Upper lobe of left lung (tissue), 4 donors: ENCODE measurements at regions not wholly inside any gene's neighbourhood (a gene's known extent, or its start where the extent isn't known, plus 50 kb on each side); places are given as distances from the start of the nearest gene placed in this dataset.

Experiments used
- POLR2AphosphoS5 ChIP-seq, 2 donors: sonication (generic); formaldehyde crosslinking; IDR thresholded peaks; one replicate each; pipeline ENCODE4 v1.5.1; 2017; ENCODE audit warnings: antibody characterized with exemption in 2 of 2
- TF ChIP-seq, protein P1 (sequence below), 6 experiments: fragments of 450-650 bp in 4 of 6; fragments of 200-600 bp in 2 of 6; sonication (generic) in 2 of 6; IDR thresholded peaks; one replicate each; pipeline ENCODE4 v1.5.1; 2016 to 2019; ENCODE audit warnings: antibody characterized with exemption in 6 of 6

- TF ChIP-seq, protein P1, sequence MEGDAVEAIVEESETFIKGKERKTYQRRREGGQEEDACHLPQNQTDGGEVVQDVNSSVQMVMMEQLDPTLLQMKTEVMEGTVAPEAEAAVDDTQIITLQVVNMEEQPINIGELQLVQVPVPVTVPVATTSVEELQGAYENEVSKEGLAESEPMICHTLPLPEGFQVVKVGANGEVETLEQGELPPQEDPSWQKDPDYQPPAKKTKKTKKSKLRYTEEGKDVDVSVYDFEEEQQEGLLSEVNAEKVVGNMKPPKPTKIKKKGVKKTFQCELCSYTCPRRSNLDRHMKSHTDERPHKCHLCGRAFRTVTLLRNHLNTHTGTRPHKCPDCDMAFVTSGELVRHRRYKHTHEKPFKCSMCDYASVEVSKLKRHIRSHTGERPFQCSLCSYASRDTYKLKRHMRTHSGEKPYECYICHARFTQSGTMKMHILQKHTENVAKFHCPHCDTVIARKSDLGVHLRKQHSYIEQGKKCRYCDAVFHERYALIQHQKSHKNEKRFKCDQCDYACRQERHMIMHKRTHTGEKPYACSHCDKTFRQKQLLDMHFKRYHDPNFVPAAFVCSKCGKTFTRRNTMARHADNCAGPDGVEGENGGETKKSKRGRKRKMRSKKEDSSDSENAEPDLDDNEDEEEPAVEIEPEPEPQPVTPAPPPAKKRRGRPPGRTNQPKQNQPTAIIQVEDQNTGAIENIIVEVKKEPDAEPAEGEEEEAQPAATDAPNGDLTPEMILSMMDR (IDR thresholded peaks at IDR 0.05), result no peak
- TF ChIP-seq POLR2AphosphoS5 (IDR thresholded peaks at IDR 0.05), result no peak
Observed at GRCh38 chr10:4717670-4718069, 108.3 kb upstream of the AKR1E2 start.
